Psoas muscle (tissue), 7 donors: ENCODE measurements at regions not wholly inside any gene's neighbourhood (a gene's known extent, or its start where the extent isn't known, plus 50 kb on each side); places are given as distances from the start of the nearest gene placed in this dataset.

ENCODE experiments used
- ATAC-seq, 4 donors: fragments of 200-7000 bp; cut with Tn5 transposase; one replicate each; pipeline ENCODE4 v1.9.1; 2020; ENCODE audit warnings: moderate library complexity in 3 of 4, mild to moderate bottlenecking in 2 of 4
- DNase-seq, 2 donors: peaks; one replicate each; pipeline ENCODE4 v3.0.0-alpha.2; 2020
- H3K27ac ChIP-seq: fragments of 200-600 bp; one replicate; pipeline ENCODE4 v1.8.0; 2022
- H3K27me3 ChIP-seq, 3 donors: fragments of 200-600 bp in 1 of 3; one replicate each; pipeline versions ENCODE4 v1.6.1 to v1.8.0; 2013 to 2022; ENCODE audit warnings: low read length in 2 of 3, mild to moderate bottlenecking in 2 of 3, moderate library complexity in 1 of 3; ENCODE audit not compliant: insufficient read depth in 3 of 3
- H3K36me3 ChIP-seq, 2 donors: fragments of 200-600 bp in 1 of 2; one replicate each; pipeline versions ENCODE4 v1.6.1 to v1.8.0; 2013 to 2022; ENCODE audit warnings: low read depth in 1 of 2, mild to moderate bottlenecking in 1 of 2, moderate library complexity in 1 of 2; ENCODE audit not compliant: insufficient read depth in 1 of 2
- H3K4me1 ChIP-seq: fragments of 200-600 bp; one replicate; pipeline ENCODE4 v1.8.0; 2022
- H3K4me3 ChIP-seq: fragments of 200-600 bp; one replicate; pipeline ENCODE4 v1.8.0; 2022; ENCODE audit warnings: mild to moderate bottlenecking
- H3K9me3 ChIP-seq: fragments of 200-600 bp; one replicate; pipeline ENCODE4 v1.8.0; 2022
- WGBS, 3 donors: extraction: QIAGEN DNeasy Blood & Tissue Kit; methylation state at CpG; one replicate each; pipeline versions ENCODE4 v1.1.6 to v1.1.7; 2013; 5-methylcytosine and 5-hydroxymethylcytosine counted together
- intact Hi-C, 2 donors: fragments of 100-400 bp; cut with DNase I; formaldehyde crosslinking; loops; one replicate each; pipeline versions ENCODE4 v1.11.0 to v1.14.2; 2022
- TF ChIP-seq, protein P1 (sequence below): fragments of 200-600 bp; IDR thresholded peaks from one replicate; pipeline ENCODE4 v1.8.0; 2022; ENCODE audit warnings: antibody characterized with exemption
- donor health status: healthy with polysubstance abuse.
- donor health status: DM: no; HTN: no; CAD: no; lungs with moderate emphysema.
- donor health status: Bipolar disorder and iron deficiency.
- donor health status: healthy.
- donor health status: DM: yes; HTN: yes; CAD: no.
- donor health status: DM: no; HTN: no; CAD: no.
- donor health status: DM: yes; HTN: yes; CAD: no.

- DNase-seq (no peak), ATAC-seq (no peak)
- intact Hi-C loops: no loop called here
- WGBS, 3 donors: 58 to 71% (median 60%) methylated on average over 3 of the region's 3 CpGs
- Histone ChIP-seq H3K36me3 (no peaks in the 10 kb centered on the region), H3K27me3 (peaks cover 0 to 4% (median 0%) of the 10 kb centered on the region in 3 donors), H3K27ac (no peak overlapping the region), H3K4me1 (no peaks in the 10 kb centered on the region), H3K9me3 (no peaks in the 10 kb centered on the region), H3K4me3 (no peak overlapping the region)
- TF ChIP-seq, protein P1, sequence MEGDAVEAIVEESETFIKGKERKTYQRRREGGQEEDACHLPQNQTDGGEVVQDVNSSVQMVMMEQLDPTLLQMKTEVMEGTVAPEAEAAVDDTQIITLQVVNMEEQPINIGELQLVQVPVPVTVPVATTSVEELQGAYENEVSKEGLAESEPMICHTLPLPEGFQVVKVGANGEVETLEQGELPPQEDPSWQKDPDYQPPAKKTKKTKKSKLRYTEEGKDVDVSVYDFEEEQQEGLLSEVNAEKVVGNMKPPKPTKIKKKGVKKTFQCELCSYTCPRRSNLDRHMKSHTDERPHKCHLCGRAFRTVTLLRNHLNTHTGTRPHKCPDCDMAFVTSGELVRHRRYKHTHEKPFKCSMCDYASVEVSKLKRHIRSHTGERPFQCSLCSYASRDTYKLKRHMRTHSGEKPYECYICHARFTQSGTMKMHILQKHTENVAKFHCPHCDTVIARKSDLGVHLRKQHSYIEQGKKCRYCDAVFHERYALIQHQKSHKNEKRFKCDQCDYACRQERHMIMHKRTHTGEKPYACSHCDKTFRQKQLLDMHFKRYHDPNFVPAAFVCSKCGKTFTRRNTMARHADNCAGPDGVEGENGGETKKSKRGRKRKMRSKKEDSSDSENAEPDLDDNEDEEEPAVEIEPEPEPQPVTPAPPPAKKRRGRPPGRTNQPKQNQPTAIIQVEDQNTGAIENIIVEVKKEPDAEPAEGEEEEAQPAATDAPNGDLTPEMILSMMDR: no peak
These were observed 74.1 kb upstream of the AKT3 start for GRCh38 chr1:243924188-243924587.

DNA sequence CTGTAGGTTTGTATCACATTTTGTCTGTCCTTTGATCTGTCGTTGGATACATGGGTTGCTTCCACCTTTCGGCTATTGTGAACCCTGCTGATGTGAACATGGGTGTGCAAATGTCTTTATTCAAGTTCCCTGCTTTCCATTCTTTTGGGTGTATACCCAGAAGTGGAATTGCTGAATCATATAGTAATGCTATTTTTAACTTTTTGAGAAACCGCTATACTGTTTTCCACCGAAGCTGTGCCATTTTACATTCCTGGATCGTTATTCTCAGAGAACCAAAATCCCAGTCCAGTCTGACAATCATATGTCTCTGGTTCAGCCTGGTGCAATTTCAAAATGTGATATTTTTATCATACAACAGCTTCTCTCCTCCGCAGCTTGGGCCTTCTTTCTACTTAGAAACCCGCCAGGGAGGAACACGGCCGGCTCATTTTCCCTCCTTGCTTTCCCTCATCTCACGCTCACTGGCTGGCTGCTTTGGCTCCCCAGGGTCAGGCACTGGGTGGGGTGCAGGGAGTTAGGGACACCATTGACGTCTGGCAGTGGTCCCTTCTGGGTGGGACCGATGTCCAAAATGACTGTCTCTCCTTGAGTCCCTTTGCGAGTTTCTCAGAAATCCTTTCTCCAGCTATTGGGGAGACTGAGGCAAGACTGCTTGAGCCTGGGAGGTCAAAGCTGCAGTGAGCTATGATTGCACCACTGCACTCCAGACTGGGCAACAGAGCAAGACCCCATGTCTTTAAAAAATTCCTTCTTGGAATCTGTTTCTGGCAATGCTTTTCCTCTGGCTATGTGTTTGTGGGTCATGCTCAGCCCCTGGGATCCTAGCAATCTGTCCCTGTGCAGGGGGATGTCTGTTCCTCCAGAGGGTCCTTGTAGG, 73.5 kb upstream of the AKT3 start:
- TF ChIP-seq, protein P1: no peak
- no peaks in the 10 kb centered on the region for H3K9me3 ChIP-seq
- H3K27ac ChIP-seq: no peak overlapping the region
- H3K27me3 ChIP-seq: peaks cover 0 to 8% (median 0%) of the 10 kb centered on the region in 3 donors
- no peaks in the 10 kb centered on the region for H3K4me1 ChIP-seq
- H3K36me3 ChIP-seq: no peaks in the 10 kb centered on the region
- DNase-seq (no peak), ATAC-seq (no peak)
- 86 to 89% (median 89%) methylated on average over 13 of the region's 13 CpGs for WGBS, 3 donors
- no peak overlapping the region for H3K4me3 ChIP-seq
- intact Hi-C loops: no loop called here

- DNase-seq (no peak), ATAC-seq (no peak)
- no peak overlapping the region for H3K4me3 ChIP-seq
- no peaks in the 10 kb centered on the region for H3K36me3 ChIP-seq
- intact Hi-C loops: no loop called here
- H3K27ac ChIP-seq: no peak overlapping the region
- TF ChIP-seq, protein P1: no peak
- peaks cover 0 to 32% (median 4%) of the 10 kb centered on the region in 3 donors for H3K27me3 ChIP-seq
- 13 to 26% (median 18%) methylated on average over 1 of the region's 1 CpG for WGBS, 3 donors
- H3K4me1 ChIP-seq: peaks cover 5% of the 10 kb centered on the region
- H3K9me3 ChIP-seq: no peaks in the 10 kb centered on the region
These were observed 71.1 kb upstream of the AKT3 start for GRCh38 chr1:243921111-243921510.

GRCh38 chr1:243917863-243918565, 68.0 kb upstream of the AKT3 start:
- TF ChIP-seq, protein P1: no peak
- 19 to 26% (median 23%) methylated on average over 10 of the region's 10 CpGs for WGBS, 3 donors
- H3K27ac ChIP-seq: no peak overlapping the region
- no peaks in the 10 kb centered on the region for H3K36me3 ChIP-seq
- peaks cover 5% of the 10 kb centered on the region for H3K4me1 ChIP-seq
- DNase-seq (no peak), ATAC-seq (no peak)
- H3K9me3 ChIP-seq: no peaks in the 10 kb centered on the region
- intact Hi-C loops: no loop called here
- H3K4me3 ChIP-seq: peak overlapping the region; percentile 58
- peaks cover 0 to 37% (median 4%) of the 10 kb centered on the region in 3 donors for H3K27me3 ChIP-seq
